Neural crest cell (in vitro differentiated cells): ENCODE measurements at regions not wholly inside any gene's neighbourhood (a gene's known extent, or its start where the extent isn't known, plus 50 kb on each side); places are given as distances from the start of the nearest gene placed in this dataset.

Source experiments
- DNase-seq: peaks from one replicate; pipeline ENCODE4 v3.0.0; 2021; ENCODE audit warnings: low read depth, mixed read lengths, low spot score
- H3K27ac Mint-ChIP-seq: one replicate; pipeline ENCODE4 v1.8.0; 2021; ENCODE audit warnings: mild to moderate bottlenecking, mixed read lengths; ENCODE audit not compliant: unreplicated experiment
- H3K27me3 Mint-ChIP-seq: 2 replicates; pipeline ENCODE4 v1.8.0; 2021; ENCODE audit warnings: low read depth, mild to moderate bottlenecking, mixed read lengths
- H3K36me3 Mint-ChIP-seq: 2 replicates; pipeline ENCODE4 v1.8.0; 2021; ENCODE audit warnings: low read depth, mild to moderate bottlenecking, mixed read lengths
- H3K4me1 Mint-ChIP-seq: 2 replicates; pipeline ENCODE4 v1.8.0; 2021; ENCODE audit warnings: mixed read lengths
- H3K4me3 Mint-ChIP-seq: one replicate; pipeline ENCODE4 v1.8.0; 2021; ENCODE audit warnings: mild to moderate bottlenecking, mixed read lengths
- H3K9me3 Mint-ChIP-seq: 2 replicates; pipeline ENCODE4 v1.8.0; 2021; ENCODE audit warnings: mixed read lengths
- TF ChIP-seq, protein P1 (sequence below): fragments of 200-600 bp; sonication (generic); conservative IDR thresholded peaks from 2 replicates; pipeline ENCODE4 v1.5.0; 2021; ENCODE audit warnings: antibody characterized with exemption, mild to moderate bottlenecking

- TF ChIP-seq, protein P1, sequence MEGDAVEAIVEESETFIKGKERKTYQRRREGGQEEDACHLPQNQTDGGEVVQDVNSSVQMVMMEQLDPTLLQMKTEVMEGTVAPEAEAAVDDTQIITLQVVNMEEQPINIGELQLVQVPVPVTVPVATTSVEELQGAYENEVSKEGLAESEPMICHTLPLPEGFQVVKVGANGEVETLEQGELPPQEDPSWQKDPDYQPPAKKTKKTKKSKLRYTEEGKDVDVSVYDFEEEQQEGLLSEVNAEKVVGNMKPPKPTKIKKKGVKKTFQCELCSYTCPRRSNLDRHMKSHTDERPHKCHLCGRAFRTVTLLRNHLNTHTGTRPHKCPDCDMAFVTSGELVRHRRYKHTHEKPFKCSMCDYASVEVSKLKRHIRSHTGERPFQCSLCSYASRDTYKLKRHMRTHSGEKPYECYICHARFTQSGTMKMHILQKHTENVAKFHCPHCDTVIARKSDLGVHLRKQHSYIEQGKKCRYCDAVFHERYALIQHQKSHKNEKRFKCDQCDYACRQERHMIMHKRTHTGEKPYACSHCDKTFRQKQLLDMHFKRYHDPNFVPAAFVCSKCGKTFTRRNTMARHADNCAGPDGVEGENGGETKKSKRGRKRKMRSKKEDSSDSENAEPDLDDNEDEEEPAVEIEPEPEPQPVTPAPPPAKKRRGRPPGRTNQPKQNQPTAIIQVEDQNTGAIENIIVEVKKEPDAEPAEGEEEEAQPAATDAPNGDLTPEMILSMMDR: no peak
- no peak for DNase-seq
- Mint-ChIP-seq H3K27ac (no peak overlapping the region), H3K4me3 (no peak overlapping the region), H3K9me3 (peaks cover 7% of the 10 kb centered on the region), H3K36me3 (no peaks in the 10 kb centered on the region), H3K27me3 (no peaks in the 10 kb centered on the region), H3K4me1 (no peaks in the 10 kb centered on the region)
Measured at GRCh38 chr14:38770251-38770650, 332.8 kb downstream of the SEC23A start.

DNA sequence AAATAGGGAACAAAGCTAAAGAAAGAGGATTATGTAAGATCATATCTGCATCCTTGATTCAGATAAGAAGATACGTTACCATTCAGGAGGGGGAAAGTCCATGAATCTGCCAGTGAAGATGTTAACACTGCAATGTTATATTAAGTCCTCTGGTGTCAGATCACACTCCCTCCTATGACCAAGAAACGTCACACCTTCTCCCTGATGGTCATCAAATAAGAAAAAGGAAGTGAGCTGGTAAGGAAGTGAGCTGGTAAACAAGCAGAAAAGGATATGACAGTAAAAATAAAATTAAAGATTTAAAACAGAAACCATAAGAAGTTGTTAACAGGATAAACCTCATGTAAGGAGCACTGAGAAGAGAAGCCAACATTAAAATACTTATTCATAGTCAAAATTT lies 340.2 kb downstream of the SEC23A start:
- Mint-ChIP-seq H3K27me3 (no peaks in the 10 kb centered on the region), H3K36me3 (no peaks in the 10 kb centered on the region), H3K4me3 (no peak overlapping the region), H3K27ac (no peak overlapping the region), H3K9me3 (peaks cover 7% of the 10 kb centered on the region), H3K4me1 (no peaks in the 10 kb centered on the region)
- TF ChIP-seq, protein P1: no peak
- DNase-seq: no peak

DNA sequence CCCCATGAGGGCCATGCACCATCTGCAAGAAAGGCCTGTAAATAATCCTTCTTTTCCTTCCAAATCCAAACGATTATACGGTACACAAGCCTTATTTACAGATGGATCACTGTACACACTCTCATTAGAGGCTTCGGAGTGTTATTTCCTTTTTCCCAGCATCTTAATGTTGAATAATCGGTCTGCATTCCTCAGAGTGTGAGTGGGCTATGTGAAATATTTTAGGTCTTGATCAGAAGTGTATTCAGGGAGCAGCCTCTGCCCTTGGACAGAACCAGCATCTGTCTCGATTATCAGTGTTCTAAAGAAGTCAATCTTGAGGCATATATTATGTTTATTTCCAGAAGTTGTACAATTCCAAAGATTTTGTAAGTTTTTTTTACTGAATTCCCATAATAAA lies 340.6 kb downstream of the SEC23A start:
- Mint-ChIP-seq H3K27me3 (no peaks in the 10 kb centered on the region), H3K27ac (no peak overlapping the region), H3K4me3 (no peak overlapping the region), H3K4me1 (no peaks in the 10 kb centered on the region), H3K9me3 (peaks cover 7% of the 10 kb centered on the region), H3K36me3 (no peaks in the 10 kb centered on the region)
- no peak for DNase-seq
- TF ChIP-seq, protein P1: no peak

DNA sequence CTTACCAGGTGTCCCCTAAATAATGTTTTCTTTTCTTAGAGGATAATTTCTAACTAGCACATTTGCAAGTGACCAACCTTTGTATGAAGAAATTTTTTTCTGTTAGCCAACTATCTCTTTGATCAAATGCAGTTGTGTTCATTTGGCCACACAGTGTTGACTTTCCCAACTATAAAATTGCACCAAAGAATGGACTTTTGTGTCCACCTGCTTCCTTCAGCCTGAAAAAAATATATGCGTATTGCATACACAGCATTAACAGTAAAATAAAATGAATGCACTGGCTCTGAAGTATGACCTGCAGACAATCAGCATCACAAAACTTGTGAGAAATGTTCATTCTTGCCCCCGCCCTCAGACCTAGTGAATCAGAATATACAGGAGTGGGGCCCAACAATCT lies 342.0 kb downstream of the SEC23A start:
- Mint-ChIP-seq H3K27me3 (no peaks in the 10 kb centered on the region), H3K27ac (no peak overlapping the region), H3K4me3 (no peak overlapping the region), H3K36me3 (no peaks in the 10 kb centered on the region), H3K9me3 (no peaks in the 10 kb centered on the region), H3K4me1 (no peaks in the 10 kb centered on the region)
- DNase-seq: no peak
- TF ChIP-seq, protein P1: no peak

DNA sequence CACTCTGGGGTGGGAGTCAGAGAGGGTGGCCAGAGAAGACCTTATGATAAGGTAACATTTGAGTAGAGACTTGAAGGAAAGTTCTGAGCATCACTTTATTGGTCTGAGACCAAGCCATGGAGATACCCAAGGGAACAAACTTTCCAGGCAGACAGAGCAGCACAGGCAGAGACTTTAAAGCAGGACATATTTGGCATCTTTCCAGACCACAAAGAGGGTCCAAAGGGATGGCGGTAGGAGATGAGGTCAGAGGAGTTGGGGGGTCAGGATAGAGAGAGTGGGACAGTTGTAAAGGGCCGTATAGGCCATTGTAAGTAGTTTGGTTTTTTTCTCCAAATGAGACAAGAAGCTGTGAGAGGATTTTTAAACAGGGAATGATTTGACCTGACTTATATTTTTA lies 344.4 kb downstream of the SEC23A start:
- no peak for DNase-seq
- Mint-ChIP-seq H3K27ac (no peak overlapping the region), H3K9me3 (no peaks in the 10 kb centered on the region), H3K36me3 (no peaks in the 10 kb centered on the region), H3K4me1 (no peaks in the 10 kb centered on the region), H3K27me3 (no peaks in the 10 kb centered on the region), H3K4me3 (no peak overlapping the region)
- TF ChIP-seq, protein P1: no peak

DNA sequence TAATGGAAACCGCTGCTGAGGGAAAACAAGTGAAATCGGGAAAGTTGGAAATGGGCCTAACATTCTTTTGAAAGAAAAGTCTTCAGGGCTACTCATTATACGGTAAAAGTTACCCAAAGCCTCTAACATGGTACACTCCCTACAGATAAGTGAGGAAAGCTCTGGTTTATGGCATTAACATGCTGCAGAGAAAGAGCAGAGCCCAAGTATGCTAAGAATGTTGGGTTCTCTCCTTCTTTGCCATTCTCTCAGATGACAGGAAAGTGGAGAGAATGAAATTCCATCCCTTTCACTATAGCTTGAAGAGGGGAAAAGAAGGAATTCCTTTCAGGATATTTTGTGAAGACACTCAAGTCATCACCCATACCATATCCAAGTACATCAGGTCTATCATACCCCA lies 348.0 kb downstream of the SEC23A start:
- no peaks in the 10 kb centered on the region for H3K27me3 Mint-ChIP-seq
- H3K27ac Mint-ChIP-seq: no peak overlapping the region
- no peak overlapping the region for H3K4me3 Mint-ChIP-seq
- H3K9me3 Mint-ChIP-seq: no peaks in the 10 kb centered on the region
- TF ChIP-seq, protein P1: no peak
- no peaks in the 10 kb centered on the region for H3K36me3 Mint-ChIP-seq
- no peaks in the 10 kb centered on the region for H3K4me1 Mint-ChIP-seq
- DNase-seq: no peak
